ENCODE measurements at regions not wholly inside any gene's neighbourhood (a gene's known extent, or its start where the extent isn't known, plus 50 kb on each side); places are given as distances from the start of the nearest gene placed in this dataset.
"Not testable (repeated sequence)": the region's sequence is repeated elsewhere in the genome, so short reads cannot be mapped to it uniquely, and the experiment has no call there.

DNA sequence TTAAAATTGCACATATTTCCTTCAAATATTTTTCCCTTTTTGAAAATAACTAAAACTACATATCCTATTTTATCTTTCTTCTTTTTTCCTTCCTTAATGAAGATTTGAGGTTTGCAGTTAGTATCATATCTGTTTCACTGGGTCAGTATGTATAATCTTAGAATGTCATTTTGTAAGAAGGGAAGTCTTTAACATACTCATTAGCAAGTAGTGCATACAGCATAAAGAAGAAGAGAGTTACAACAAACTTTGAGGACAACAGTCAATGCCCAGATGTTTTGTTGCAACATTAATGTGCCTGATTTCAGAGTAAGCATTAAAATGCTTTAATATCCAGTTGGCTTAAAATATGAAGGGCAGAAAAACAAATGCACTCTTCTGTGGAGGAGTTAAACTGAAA, 176.9 kb upstream of the FBXO33 start:
- no peak overlapping the region for H3K4me3 ChIP-seq (ENCODE audit: low read depth, low read length)
- no peak for DNase-seq (ENCODE audit: extremely low spot score)
- H3K4me1 ChIP-seq (ENCODE audit: insufficient read depth) = no peaks in the 10 kb centered on the region
- H3K27ac ChIP-seq (ENCODE audit: low read depth) = no peak overlapping the region
- H3K36me3 ChIP-seq (ENCODE audit: insufficient read depth) = no peaks in the 10 kb centered on the region

DNA sequence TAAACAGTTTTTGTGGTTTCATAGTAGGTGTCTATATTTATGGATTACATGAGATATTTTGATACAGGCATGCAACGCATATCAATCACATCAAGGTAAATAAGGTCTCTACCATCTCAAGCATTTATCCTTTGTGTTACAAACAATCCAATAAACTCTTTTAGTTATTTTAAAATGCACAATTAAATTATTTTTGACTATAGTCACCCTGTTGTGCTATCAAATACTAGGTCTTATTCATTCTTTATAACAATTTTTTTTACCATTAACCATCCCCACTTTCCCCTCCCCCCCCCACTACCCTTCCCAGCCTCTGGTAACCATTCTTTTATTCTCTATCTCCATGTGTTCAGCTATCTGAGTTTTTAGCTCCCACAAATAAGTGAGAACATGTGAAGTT, 175.7 kb upstream of the FBXO33 start:
- H3K27ac ChIP-seq (ENCODE audit: low read depth) = no peak overlapping the region
- no peaks in the 10 kb centered on the region for H3K36me3 ChIP-seq (ENCODE audit: insufficient read depth)
- DNase-seq (ENCODE audit: extremely low spot score) = no peak
- 95% methylated on average over 1 of the region's 1 CpG for WGBS
- no peak overlapping the region for H3K4me3 ChIP-seq (ENCODE audit: low read depth, low read length)
- no peaks in the 10 kb centered on the region for H3K4me1 ChIP-seq (ENCODE audit: insufficient read depth)

- H3K4me1 ChIP-seq (ENCODE audit: insufficient read depth) = no peaks in the 10 kb centered on the region
- no peak for DNase-seq (ENCODE audit: extremely low spot score)
- H3K36me3 ChIP-seq (ENCODE audit: insufficient read depth) = no peaks in the 10 kb centered on the region
- WGBS = 86% methylated on average over 1 of the region's 1 CpG
- no peak overlapping the region for H3K4me3 ChIP-seq (ENCODE audit: low read depth, low read length)
- H3K27ac ChIP-seq (ENCODE audit: low read depth) = no peak overlapping the region
Measured at GRCh38 chr14:39603942-39604341, 171.7 kb upstream of the FBXO33 start.

GRCh38 chr14:39593377-39593776, 161.1 kb upstream of the FBXO33 start:
- Histone ChIP-seq H3K4me1 (ENCODE audit: insufficient read depth) (no peaks in the 10 kb centered on the region), H3K4me3 (ENCODE audit: low read depth, low read length) (no peak overlapping the region), H3K36me3 (ENCODE audit: insufficient read depth) (no peaks in the 10 kb centered on the region), H3K27ac (ENCODE audit: low read depth) (no peak overlapping the region)
- WGBS = 86% methylated on average over 2 of the region's 2 CpGs
- DNase-seq (ENCODE audit: extremely low spot score) = no peak

GRCh38 chr14:39592116-39592789, 160.0 kb upstream of the FBXO33 start:
- Histone ChIP-seq H3K27ac (ENCODE audit: low read depth) (no peak overlapping the region), H3K36me3 (ENCODE audit: insufficient read depth) (no peaks in the 10 kb centered on the region), H3K4me3 (ENCODE audit: low read depth, low read length) (no peak overlapping the region), H3K4me1 (ENCODE audit: insufficient read depth) (no peaks in the 10 kb centered on the region)
- WGBS = 39% methylated on average over 2 of the region's 2 CpGs
- DNase-seq (ENCODE audit: extremely low spot score) = no peak

- 93% methylated on average over 21 of the region's 21 CpGs for WGBS
- not testable (repeated sequence) for H3K27ac ChIP-seq (ENCODE audit: low read depth); H3K4me3 ChIP-seq (ENCODE audit: low read depth, low read length); H3K4me1 ChIP-seq (ENCODE audit: insufficient read depth); DNase-seq (ENCODE audit: extremely low spot score); H3K36me3 ChIP-seq (ENCODE audit: insufficient read depth)
Measured at GRCh38 chr14:39589882-39590281, 157.6 kb upstream of the FBXO33 start.

DNA sequence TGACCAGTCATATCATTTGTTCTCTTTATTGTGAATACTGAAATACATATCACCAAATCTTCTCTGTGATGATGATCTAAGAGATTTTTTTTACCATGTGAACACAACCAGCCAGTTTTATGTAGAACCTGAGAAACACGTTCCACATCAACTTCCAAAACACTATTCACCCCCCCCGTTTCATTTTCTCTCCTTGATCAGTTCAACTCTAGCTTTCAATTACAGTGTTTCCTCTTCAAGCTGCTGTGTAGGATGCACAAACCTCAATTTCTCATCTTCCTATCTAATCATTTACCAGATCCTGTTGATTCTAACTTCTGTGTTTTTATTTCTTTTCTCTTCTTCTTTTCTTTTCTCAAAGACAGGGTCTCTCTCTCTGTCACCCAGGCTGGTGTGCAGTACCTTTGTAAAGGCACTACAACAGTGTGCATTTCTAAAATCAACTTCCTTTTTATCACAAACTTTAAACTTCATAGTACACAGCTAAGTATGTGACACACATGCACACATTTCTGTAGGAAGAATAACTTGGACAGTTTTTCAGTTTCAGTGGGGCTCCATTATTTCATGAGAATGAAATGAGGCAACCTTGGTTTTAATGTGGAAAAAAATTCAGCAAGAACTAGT, 149.9 kb upstream of the FBXO33 start:
- H3K27ac ChIP-seq (ENCODE audit: low read depth) = no peak overlapping the region
- no peak overlapping the region for H3K4me3 ChIP-seq (ENCODE audit: low read depth, low read length)
- DNase-seq (ENCODE audit: extremely low spot score) = no peak
- no peaks in the 10 kb centered on the region for H3K4me1 ChIP-seq (ENCODE audit: insufficient read depth)
- no peaks in the 10 kb centered on the region for H3K36me3 ChIP-seq (ENCODE audit: insufficient read depth)
- 18% methylated on average over 2 of the region's 2 CpGs for WGBS

DNA sequence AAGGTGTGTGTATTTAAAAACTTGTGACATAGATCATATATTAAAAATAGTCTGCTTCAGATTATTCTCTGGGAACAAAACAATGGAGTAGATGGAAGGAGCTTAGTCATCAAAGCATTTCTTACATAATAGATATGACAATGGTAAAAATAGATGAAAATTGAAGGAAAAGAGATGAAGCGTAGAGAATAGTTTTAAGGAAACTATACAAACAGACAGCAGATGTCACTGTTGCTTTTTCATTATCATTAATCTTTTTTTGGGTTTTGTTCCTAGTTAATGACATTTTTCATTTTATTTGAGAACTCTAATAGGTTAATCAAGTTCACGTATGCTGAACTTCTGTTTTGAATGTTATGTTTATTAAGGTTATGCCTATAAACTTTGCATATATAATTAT, 149.2 kb upstream of the FBXO33 start:
- WGBS = 39% methylated on average over 2 of the region's 2 CpGs
- Histone ChIP-seq H3K4me3 (ENCODE audit: low read depth, low read length) (no peak overlapping the region), H3K4me1 (ENCODE audit: insufficient read depth) (no peaks in the 10 kb centered on the region), H3K36me3 (ENCODE audit: insufficient read depth) (no peaks in the 10 kb centered on the region), H3K27ac (ENCODE audit: low read depth) (no peak overlapping the region)
- no peak for DNase-seq (ENCODE audit: extremely low spot score)

DNA sequence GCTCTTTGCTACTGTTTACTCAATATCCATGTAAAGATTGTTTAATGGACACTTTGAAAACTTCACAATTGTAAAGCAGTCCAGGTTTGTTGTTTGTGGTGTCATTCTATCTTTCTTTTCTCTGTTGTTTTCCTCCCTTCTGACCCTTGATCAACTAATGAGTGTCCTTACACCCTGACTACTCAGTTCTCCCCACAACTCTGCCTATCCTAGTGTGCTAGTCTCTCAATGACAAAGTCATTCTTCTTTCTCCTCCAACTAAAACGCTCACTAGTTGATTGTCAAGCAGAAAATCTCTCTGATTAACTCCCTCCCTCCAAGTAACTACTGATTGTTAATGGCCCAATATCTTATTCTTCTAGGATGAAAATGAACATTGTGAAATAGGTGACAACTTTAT, 148.5 kb upstream of the FBXO33 start:
- H3K36me3 ChIP-seq (ENCODE audit: insufficient read depth) = no peaks in the 10 kb centered on the region
- no peak for DNase-seq (ENCODE audit: extremely low spot score)
- H3K4me3 ChIP-seq (ENCODE audit: low read depth, low read length) = no peak overlapping the region
- no peaks in the 10 kb centered on the region for H3K4me1 ChIP-seq (ENCODE audit: insufficient read depth)
- no peak overlapping the region for H3K27ac ChIP-seq (ENCODE audit: low read depth)
- WGBS = 53% methylated on average over 1 of the region's 1 CpG

DNA sequence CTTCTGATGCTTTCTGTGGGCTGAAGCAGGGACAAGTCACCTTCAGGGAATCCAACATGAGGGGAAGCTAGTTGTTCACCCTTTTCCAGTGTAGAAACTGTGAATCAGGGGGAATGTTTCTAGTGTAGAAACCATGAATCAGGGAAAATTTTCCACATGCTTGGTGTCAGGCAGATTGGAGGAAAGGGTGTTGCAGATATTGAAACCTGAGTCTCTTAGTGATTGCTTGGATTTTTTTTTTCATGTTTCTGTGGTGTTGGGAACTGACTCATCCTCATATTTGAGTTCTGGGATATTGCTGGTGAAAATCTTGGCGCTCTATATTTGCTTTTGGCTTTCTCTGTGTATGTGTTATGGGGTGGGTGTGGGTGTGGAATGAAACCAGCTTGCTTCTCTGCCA, 144.5 kb upstream of the FBXO33 start:
- Histone ChIP-seq H3K4me3 (ENCODE audit: low read depth, low read length) (no peak overlapping the region), H3K36me3 (ENCODE audit: insufficient read depth) (no peaks in the 10 kb centered on the region), H3K27ac (ENCODE audit: low read depth) (no peak overlapping the region), H3K4me1 (ENCODE audit: insufficient read depth) (no peaks in the 10 kb centered on the region)
- WGBS = 82% methylated on average over 1 of the region's 1 CpG
- DNase-seq (ENCODE audit: extremely low spot score) = no peak

DNA sequence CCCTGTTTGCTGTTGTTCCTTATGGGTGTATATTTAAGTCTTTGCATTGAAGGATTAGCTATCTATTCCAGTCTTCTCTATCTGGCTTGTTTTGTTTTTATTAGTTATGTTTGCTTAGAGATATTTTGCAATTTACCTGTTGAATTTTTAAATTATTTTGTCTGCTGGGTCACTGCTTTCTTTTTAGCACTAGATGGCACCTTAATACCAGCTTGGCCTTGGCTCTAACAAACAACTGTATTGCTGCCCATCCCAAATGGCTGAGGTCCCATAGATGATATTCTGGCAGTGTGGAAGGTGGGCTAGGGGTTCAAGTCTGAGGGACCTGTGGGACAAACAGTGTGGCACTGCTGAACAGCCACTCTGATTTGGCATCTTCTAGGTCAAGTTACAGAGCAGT, 144.0 kb upstream of the FBXO33 start:
- no peaks in the 10 kb centered on the region for H3K36me3 ChIP-seq (ENCODE audit: insufficient read depth)
- no peak overlapping the region for H3K4me3 ChIP-seq (ENCODE audit: low read depth, low read length)
- H3K4me1 ChIP-seq (ENCODE audit: insufficient read depth) = no peaks in the 10 kb centered on the region
- no peak for DNase-seq (ENCODE audit: extremely low spot score)
- no peak overlapping the region for H3K27ac ChIP-seq (ENCODE audit: low read depth)

DNA sequence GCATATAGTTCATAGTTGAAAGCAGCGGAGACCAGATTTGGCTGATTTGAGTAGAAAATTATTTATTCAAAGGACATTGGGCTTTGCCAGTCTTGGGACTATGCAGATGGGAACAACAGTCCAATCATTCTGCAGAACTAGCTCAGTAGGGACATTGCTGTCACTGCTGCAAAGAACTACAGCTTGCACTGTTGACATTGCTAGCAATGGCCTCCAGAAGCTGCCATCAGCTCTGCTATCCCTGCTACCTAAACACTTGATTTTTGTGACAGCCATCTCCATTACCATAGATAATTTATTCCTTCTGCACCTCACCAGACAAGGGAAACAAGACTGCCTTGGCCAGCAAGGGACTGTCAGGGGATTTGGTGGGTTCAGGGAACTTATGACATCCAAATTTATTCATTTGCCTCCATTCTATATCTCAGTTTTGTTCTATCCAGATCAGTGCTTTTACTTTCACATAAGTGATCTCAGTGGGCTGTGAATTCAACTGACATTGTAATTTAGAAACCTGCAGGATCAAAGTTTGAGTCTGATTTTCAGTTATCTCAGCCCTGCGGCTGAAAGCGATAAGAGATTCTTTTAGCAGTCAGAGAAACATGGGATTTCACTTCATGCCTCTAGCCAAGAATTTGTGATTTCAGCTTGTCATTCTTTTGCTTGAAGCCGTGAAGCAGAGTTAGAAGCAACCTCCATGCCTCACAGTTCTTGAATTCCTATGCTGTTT, 136.7 kb upstream of the FBXO33 start:
- H3K27ac ChIP-seq (ENCODE audit: low read depth) = no peak overlapping the region
- H3K4me3 ChIP-seq (ENCODE audit: low read depth, low read length) = no peak overlapping the region
- DNase-seq (ENCODE audit: extremely low spot score) = no peak
- H3K36me3 ChIP-seq (ENCODE audit: insufficient read depth) = no peaks in the 10 kb centered on the region
- 43% methylated on average over 4 of the region's 4 CpGs for WGBS
- H3K4me1 ChIP-seq (ENCODE audit: insufficient read depth) = no peaks in the 10 kb centered on the region

GRCh38 chr14:39566795-39567194, 134.6 kb upstream of the FBXO33 start:
- H3K27ac ChIP-seq (ENCODE audit: low read depth) = no peak overlapping the region
- no peaks in the 10 kb centered on the region for H3K36me3 ChIP-seq (ENCODE audit: insufficient read depth)
- DNase-seq (ENCODE audit: extremely low spot score) = no peak
- H3K4me3 ChIP-seq (ENCODE audit: low read depth, low read length) = no peak overlapping the region
- WGBS = 77% methylated on average over 2 of the region's 2 CpGs
- H3K4me1 ChIP-seq (ENCODE audit: insufficient read depth) = no peaks in the 10 kb centered on the region

GRCh38 chr14:39563361-39563760, 131.1 kb upstream of the FBXO33 start:
- H3K27ac ChIP-seq (ENCODE audit: low read depth) = no peak overlapping the region
- DNase-seq (ENCODE audit: extremely low spot score) = no peak
- no peak overlapping the region for H3K4me3 ChIP-seq (ENCODE audit: low read depth, low read length)
- H3K36me3 ChIP-seq (ENCODE audit: insufficient read depth) = no peaks in the 10 kb centered on the region
- no peaks in the 10 kb centered on the region for H3K4me1 ChIP-seq (ENCODE audit: insufficient read depth)
- WGBS = 63% methylated on average over 1 of the region's 1 CpG
